ENCODE measurements at regions not wholly inside any gene's neighbourhood (a gene's known extent, or its start where the extent isn't known, plus 50 kb on each side); places are given as distances from the start of the nearest gene placed in this dataset.

DNA sequence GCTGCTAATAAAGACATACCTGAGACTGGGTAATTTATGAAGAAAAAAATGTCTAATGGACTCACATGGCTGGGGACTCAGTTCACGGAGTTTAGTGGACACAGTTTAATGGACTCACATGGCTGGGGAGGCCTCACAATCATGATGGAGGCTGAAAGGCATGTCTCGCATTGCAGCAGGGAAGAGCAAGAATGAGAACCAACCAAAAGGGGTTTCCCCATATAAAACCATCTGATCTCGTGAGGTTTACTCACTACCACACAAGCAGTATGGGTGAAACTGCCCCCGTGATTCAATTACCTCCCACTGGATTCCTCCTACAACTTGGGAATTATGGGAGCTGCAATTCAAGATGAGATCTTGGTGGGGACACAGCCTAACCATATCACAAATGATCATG is 1181.2 kb downstream of the PCDH9 start:
- ATAC-seq (no peak), DNase-seq (ENCODE audit: low spot score) (no peak)
- Mint-ChIP-seq H3K27me3 (ENCODE audit: low read depth) (no peaks in the 10 kb centered on the region), H3K36me3 (no peaks in the 10 kb centered on the region; the same call in 1 of the 2 replicates), H3K4me3 (no peak overlapping the region), H3K27ac (no peak overlapping the region), H3K4me1 (no peaks in the 10 kb centered on the region), H3K9me3 (peaks cover 5% of the 10 kb centered on the region)
- CTCF ChIA-PET = no interaction called here
- POLR2A ChIA-PET = no interaction called here
- TF ChIP-seq PRDM15 (CRISPR knock-in tag; IDR thresholded peaks at IDR 0.05) (no peak), TEAD1 (CRISPR knock-in tag; IDR thresholded peaks at IDR 0.05) (no peak), ZNF671 (CRISPR knock-in tag; IDR thresholded peaks at IDR 0.05) (no peak)

DNA sequence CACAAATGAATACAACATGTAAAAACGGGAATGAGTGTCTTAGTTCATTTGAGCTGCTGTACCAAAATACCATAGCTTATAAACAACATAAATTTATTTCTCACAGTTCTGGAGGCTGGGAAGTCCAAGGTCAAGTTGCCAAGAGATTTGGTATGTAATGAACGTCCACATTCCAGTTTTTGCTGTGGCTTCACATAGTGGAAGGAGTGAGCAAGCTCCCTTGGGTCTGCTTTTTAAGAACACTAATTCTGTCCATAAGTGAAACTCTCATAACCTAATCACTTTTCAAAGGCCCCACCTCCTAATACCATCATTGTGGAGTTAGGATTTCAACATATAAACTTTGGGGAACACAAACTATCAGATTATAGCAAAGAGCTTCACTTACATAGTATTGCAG is 1189.6 kb downstream of the PCDH9 start:
- ATAC-seq (no peak), DNase-seq (ENCODE audit: low spot score) (no peak)
- Mint-ChIP-seq H3K27ac (no peak overlapping the region), H3K27me3 (ENCODE audit: low read depth) (no peaks in the 10 kb centered on the region), H3K9me3 (no peaks in the 10 kb centered on the region), H3K4me1 (0 out of 2 replicates have a peak, but pooled peaks cover 3% of the 10 kb centered on the region), H3K36me3 (no peaks in the 10 kb centered on the region), H3K4me3 (no peak overlapping the region)
- CTCF ChIA-PET = no interaction called here
- TF ChIP-seq CTCF (IDR thresholded peaks at IDR 0.05) = no peak
- no peak for TF ChIP-seq OVOL2 (CRISPR knock-in tag; IDR thresholded peaks at IDR 0.05; ENCODE audit: borderline replicate concordance)
- TF ChIP-seq, protein P1, sequence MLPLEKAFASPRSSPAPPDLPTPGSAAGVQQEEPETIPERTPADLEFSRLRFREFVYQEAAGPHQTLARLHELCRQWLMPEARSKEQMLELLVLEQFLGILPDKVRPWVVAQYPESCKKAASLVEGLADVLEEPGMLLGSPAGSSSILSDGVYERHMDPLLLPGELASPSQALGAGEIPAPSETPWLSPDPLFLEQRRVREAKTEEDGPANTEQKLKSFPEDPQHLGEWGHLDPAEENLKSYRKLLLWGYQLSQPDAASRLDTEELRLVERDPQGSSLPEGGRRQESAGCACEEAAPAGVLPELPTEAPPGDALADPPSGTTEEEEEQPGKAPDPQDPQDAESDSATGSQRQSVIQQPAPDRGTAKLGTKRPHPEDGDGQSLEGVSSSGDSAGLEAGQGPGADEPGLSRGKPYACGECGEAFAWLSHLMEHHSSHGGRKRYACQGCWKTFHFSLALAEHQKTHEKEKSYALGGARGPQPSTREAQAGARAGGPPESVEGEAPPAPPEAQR (CRISPR knock-in tag; IDR thresholded peaks at IDR 0.05) = no peak
- no peak for TF ChIP-seq ZNF281 (CRISPR knock-in tag; IDR thresholded peaks at IDR 0.05)
- no peak for TF ChIP-seq ZNF416 (CRISPR knock-in tag; IDR thresholded peaks at IDR 0.05)
- no peak for TF ChIP-seq ETV6 (CRISPR knock-in tag; IDR thresholded peaks at IDR 0.05)
- TF ChIP-seq, protein P2, sequence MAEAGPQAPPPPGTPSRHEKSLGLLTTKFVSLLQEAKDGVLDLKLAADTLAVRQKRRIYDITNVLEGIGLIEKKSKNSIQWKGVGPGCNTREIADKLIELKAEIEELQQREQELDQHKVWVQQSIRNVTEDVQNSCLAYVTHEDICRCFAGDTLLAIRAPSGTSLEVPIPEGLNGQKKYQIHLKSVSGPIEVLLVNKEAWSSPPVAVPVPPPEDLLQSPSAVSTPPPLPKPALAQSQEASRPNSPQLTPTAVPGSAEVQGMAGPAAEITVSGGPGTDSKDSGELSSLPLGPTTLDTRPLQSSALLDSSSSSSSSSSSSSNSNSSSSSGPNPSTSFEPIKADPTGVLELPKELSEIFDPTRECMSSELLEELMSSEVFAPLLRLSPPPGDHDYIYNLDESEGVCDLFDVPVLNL (CRISPR knock-in tag; IDR thresholded peaks at IDR 0.05; ENCODE audit: borderline replicate concordance, low read depth) = no peak
- TF ChIP-seq FOXP1 (CRISPR knock-in tag; IDR thresholded peaks at IDR 0.05; ENCODE audit: borderline replicate concordance) = no peak
- no peak for TF ChIP-seq CREM (CRISPR knock-in tag; IDR thresholded peaks at IDR 0.05)
- POLR2A ChIA-PET = no interaction called here

DNA sequence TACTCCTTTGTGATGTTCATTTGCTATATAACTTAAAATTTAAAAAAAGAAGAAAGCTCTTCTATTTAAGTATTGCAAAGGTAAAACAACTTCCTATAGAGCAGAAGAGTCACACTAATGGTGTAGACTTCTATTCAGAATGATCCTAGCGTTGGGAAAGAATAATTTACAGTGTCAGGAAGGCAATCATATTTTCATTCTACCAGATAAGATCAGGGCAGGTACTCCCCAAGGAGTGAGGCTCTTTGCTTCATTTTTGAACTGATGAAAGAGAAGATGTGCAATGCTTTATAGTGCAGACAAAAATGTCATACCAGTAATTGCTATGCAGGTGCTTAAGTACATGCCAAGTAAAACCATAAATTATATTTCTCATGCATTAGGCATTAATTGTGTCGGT is 1193.0 kb downstream of the PCDH9 start:
- no peak for DNase-seq (ENCODE audit: low spot score)
- no peak for TF ChIP-seq NFE2L1 (CRISPR knock-in tag; IDR thresholded peaks at IDR 0.05)
- no peak for TF ChIP-seq KAT7 (CRISPR knock-in tag; IDR thresholded peaks at IDR 0.05; ENCODE audit: borderline replicate concordance)
- no peak for TF ChIP-seq ZNF423 (CRISPR knock-in tag; IDR thresholded peaks at IDR 0.05)
- Mint-ChIP-seq H3K27ac (no peak overlapping the region), H3K4me1 (peaks cover 20% of the 10 kb centered on the region), H3K27me3 (ENCODE audit: low read depth) (no peaks in the 10 kb centered on the region), H3K9me3 (no peaks in the 10 kb centered on the region), H3K4me3 (no peak overlapping the region), H3K36me3 (no peaks in the 10 kb centered on the region)
- CTCF ChIA-PET = no interaction called here
- ATAC-seq = no peak
- POLR2A ChIA-PET = no interaction called here
